SK-N-MC (cell line): ENCODE measurements at regions not wholly inside any gene's neighbourhood (a gene's known extent, or its start where the extent isn't known, plus 50 kb on each side); places are given as distances from the start of the nearest gene placed in this dataset.
"Not testable (repeated sequence)": the region's sequence is repeated elsewhere in the genome, so short reads cannot be mapped to it uniquely, and the experiment has no call there.

Experiments
- DNase-seq: peaks from one replicate; pipeline ENCODE4 v3.0.0-alpha.2; 2011; ENCODE audit warnings: low read depth, low spot score
- H3K27ac ChIP-seq: fragments of 200-600 bp; sonication (generic); 2 replicates; pipeline ENCODE4 v1.5.1; 2016; ENCODE audit warnings: mixed run types
- H3K36me3 ChIP-seq: fragments of 200-600 bp; sonication (generic); 2 replicates; pipeline ENCODE4 v1.6.1; 2017; ENCODE audit warnings: antibody characterized with exemption, low read length, mixed read lengths; ENCODE audit not compliant: insufficient read depth
- H3K4me3 ChIP-seq: fragments of 200-600 bp; sonication (generic); 2 replicates; pipeline ENCODE4 v1.5.1; 2016
- H3K9ac ChIP-seq: fragments of 200-600 bp; sonication (generic); 2 replicates; pipeline ENCODE4 v1.8.0; 2017; ENCODE audit warnings: mixed run types, mixed read lengths; ENCODE audit not compliant: insufficient read length
- H3K9me3 ChIP-seq: fragments of 200-600 bp; sonication (generic); 2 replicates; pipeline ENCODE4 v1.6.1; 2017; ENCODE audit warnings: low read depth, mild to moderate bottlenecking, antibody characterized with exemption, low read length, moderate library complexity, mixed read lengths
- EZH2 ChIP-seq: fragments of 200-600 bp; sonication (generic); IDR thresholded peaks from one replicate; pipeline ENCODE4 v1.6.1; 2017; ENCODE audit warnings: antibody characterized with exemption
- FOXP2 ChIP-seq: optimal IDR thresholded peaks from 2 replicates; pipeline ENCODE3; 2011; ENCODE audit warnings: mild to moderate bottlenecking, moderate library complexity; ENCODE audit not compliant: insufficient read depth; ENCODE audit errors: extremely low read length, control extremely low read depth
- POLR2AphosphoS5 ChIP-seq: IDR thresholded peaks from 2 replicates; pipeline ENCODE4 v1.6.1; 2012; ENCODE audit warnings: mild to moderate bottlenecking, low read depth, low read length, borderline replicate concordance

DNA sequence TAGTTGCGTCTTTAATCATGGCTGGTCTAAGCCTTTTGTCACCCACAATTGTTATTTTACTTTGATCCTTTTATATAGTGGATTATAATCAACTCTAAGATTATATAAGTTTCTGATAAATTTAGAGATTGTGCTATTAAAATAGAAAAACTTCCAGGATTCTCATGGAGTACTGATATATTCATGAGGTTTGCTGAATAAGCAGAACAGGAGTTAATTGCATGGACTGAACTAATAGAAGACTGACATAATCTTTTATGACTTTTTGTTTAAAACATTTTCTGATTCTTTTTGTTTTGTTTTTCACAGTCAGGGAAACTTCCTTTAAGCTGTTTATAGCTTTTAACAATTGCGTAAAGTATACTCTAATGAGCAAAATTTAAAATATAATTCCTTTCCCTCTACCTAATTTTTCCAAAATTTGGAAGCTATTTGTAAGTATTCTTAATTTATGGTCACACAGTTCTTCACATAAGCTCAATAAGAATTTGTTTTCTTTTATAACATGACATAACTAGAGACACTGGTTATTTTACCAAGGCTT, 129.9 kb upstream of the TMEM260 start:
- DNase-seq: no peak
- Histone ChIP-seq H3K36me3 (no peaks in the 10 kb centered on the region), H3K9ac (no peak overlapping the region), H3K27ac (no peak overlapping the region), H3K9me3 (no peaks in the 10 kb centered on the region), H3K4me3 (no peak overlapping the region)
- TF ChIP-seq FOXP2: no peak
- no peak for TF ChIP-seq POLR2AphosphoS5
- no peak for TF ChIP-seq EZH2

DNA sequence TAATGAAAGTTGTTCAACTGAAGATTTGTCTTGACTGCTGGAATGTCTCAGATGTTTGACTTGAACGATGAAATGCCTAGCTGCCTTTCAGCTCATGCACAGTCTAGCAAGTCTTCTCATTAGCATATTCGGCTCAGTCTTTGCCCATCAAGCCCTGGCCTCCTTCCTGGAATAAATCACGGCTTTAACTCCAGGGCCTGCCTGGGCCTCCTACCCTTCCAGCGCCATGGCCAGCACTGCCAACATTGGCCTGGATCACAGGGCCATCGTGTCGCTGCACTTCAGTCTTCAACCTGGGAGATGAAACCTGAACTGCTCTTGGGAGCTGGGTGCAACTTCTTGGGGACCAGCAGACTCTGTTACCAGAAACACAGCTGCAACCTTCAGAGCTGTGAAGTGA, 126.7 kb upstream of the TMEM260 start:
- Histone ChIP-seq H3K9me3 (no peaks in the 10 kb centered on the region), H3K36me3 (no peaks in the 10 kb centered on the region), H3K9ac (no peak overlapping the region), H3K27ac (no peak overlapping the region), H3K4me3 (no peak overlapping the region)
- DNase-seq: no peak
- no peak for TF ChIP-seq FOXP2

DNA sequence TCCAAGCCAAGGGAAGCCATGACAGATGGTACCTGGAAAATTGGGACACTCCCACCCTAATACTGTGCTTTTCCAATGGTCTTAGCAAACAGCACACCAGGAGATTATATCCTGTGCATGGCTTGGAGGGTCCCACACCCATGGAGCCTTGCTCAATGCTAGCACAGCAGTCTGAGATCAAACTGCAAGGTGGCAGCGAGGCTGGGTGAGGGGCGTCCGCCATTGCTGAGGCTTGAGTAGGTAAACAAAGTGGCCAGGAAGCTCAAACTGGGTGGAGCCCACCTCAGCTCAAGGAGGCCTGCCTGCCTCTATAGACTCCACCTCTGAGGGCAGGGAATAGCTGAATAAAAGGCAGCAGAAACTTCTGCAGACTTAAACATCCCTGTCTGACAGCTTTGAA, 124.9 kb upstream of the TMEM260 start:
- not testable (repeated sequence) for H3K9me3 ChIP-seq, H3K9ac ChIP-seq, H3K4me3 ChIP-seq, H3K27ac ChIP-seq, H3K36me3 ChIP-seq, DNase-seq

DNA sequence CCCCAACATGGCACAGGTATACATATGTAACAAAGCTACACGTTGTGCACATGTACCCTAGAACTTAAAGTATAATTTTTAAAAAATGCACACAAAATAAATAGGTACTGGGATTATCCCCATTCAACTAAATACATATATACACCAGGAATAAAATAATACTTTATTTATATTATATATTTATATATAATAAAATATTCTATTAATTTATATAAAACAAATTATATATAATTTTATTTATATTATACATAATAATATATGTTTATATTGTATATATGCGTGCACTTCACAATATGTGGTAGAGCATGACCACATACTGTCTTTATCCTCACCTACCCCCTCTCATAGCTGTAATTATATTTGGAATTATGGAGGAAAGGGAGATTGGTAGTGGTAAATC, 119.1 kb upstream of the TMEM260 start:
- Histone ChIP-seq H3K4me3 (no peak overlapping the region), H3K27ac (no peak overlapping the region), H3K36me3 (no peaks in the 10 kb centered on the region), H3K9me3 (no peaks in the 10 kb centered on the region), H3K9ac (no peak overlapping the region)
- no peak for TF ChIP-seq POLR2AphosphoS5
- TF ChIP-seq EZH2: no peak
- no peak for TF ChIP-seq FOXP2
- DNase-seq: no peak

DNA sequence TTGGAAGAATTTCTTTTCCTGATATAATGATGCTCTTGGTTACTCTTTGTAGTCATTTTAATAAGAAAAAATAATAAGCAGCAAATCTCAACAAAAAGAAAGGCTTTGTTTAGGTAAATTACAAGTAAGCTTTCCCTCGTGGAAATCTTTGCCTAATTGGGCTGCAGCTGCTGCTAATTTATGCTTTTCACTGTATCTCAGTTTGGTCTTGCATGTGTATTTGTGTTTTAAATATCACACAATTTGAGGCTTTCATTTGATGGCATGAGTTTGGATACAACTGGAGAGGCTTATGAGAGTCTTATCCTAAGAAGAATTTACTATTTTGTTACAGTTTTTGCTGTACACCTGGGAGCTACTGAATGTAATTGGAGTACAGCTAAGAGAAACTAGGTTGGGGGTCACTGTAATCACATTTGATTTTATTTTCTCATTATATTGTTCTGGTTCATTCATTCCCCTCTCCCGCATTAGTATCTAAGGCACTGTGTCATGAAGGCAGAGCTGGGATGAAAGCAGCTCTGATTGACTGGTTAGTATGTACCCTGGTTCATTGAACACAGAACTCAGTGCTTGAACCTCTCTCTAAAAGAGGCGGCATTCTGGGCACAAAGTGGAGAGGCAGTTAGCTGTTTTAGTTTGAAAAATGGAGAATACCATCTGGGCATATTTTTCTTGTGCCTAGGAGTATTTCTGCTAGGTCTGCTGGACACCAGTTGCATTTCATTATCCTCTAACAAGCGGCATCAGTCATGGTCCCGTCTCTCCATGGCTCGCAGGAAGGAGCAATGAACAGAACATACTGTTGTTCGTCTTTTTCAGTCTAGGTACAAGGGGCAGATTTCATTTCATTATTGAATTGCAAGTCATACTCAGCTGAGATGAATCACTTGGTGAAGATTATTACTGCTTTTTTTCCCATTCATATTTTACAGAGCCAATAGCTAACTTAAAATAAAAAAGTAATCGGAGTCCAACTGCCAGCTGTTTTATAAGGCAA, 118.0 kb upstream of the TMEM260 start:
- DNase-seq: no peak
- Histone ChIP-seq H3K4me3 (no peak overlapping the region), H3K27ac (no peak overlapping the region), H3K9ac (no peak overlapping the region), H3K36me3 (no peaks in the 10 kb centered on the region), H3K9me3 (0 out of 2 replicates have a peak, but pooled peaks cover 2% of the 10 kb centered on the region)
- TF ChIP-seq POLR2AphosphoS5: no peak
- TF ChIP-seq FOXP2: no peak
- TF ChIP-seq EZH2: no peak

DNA sequence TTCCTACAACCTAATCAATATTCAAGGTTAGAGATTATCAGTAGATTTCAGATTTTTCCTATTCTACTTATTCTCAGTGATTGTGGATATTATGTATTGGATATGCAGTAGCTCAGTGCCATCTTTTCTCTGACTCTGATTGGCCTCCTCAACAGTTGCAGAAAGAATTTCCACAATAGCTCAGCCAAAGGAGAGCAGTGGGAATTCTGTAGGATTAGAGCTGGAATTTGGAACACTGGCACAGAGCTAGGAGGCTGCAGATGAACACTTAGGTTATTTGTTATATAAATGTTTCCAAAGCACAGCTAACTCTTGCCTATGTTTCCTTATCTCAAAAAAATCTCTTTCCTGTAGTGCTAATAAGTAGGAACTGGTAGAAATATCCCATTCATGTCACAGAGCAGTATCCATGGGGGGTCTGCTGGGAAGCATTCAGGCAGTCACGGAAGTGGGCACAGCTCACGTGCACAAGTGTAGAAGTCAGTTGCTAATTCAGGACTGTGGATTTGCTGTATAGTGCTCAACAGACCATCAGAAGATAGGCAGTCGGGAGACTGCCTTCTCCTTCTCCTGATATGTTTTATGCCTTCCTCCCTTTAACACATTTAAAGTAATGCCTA, 116.2 kb upstream of the TMEM260 start:
- Histone ChIP-seq H3K27ac (peak overlapping the region; percentile 69), H3K9ac (no peak overlapping the region), H3K9me3 (peaks cover 2% of the 10 kb centered on the region; the same call in 1 of the 2 replicates), H3K36me3 (no peaks in the 10 kb centered on the region), H3K4me3 (peak overlapping the region; percentile 25; the same call in 1 of the 2 replicates)
- peak; percentile 81 for DNase-seq
- TF ChIP-seq EZH2: no peak
- TF ChIP-seq POLR2AphosphoS5: no peak
- TF ChIP-seq FOXP2: no peak

DNA sequence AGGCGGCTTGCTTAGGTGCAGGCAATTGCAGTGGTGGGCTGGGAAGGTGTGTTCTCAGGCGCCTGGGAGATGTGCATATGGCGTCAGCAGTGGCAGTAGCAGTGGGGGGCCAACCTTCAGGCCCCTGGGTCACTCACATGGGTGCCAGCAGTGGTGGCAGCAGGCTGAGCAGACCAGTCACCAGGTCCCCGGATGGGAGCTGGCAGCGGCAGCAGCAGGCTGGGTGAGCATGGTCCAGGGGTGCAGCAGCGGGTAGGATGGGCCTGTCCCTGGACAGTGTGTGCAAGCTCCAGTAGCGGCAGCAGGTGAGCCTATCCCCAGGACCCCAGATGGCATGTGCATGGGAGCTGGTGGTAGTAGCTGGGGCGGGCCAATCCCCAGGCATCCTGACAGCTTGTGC, 108.5 kb upstream of the TMEM260 start:
- Histone ChIP-seq H3K36me3 (no peaks in the 10 kb centered on the region), H3K4me3 (no peak overlapping the region), H3K27ac (no peak overlapping the region), H3K9me3 (peaks cover 7% of the 10 kb centered on the region; the same call in 1 of the 2 replicates), H3K9ac (no peak overlapping the region)
- no peak for DNase-seq
- no peak for TF ChIP-seq FOXP2
- no peak for TF ChIP-seq POLR2AphosphoS5
- no peak for TF ChIP-seq EZH2

DNA sequence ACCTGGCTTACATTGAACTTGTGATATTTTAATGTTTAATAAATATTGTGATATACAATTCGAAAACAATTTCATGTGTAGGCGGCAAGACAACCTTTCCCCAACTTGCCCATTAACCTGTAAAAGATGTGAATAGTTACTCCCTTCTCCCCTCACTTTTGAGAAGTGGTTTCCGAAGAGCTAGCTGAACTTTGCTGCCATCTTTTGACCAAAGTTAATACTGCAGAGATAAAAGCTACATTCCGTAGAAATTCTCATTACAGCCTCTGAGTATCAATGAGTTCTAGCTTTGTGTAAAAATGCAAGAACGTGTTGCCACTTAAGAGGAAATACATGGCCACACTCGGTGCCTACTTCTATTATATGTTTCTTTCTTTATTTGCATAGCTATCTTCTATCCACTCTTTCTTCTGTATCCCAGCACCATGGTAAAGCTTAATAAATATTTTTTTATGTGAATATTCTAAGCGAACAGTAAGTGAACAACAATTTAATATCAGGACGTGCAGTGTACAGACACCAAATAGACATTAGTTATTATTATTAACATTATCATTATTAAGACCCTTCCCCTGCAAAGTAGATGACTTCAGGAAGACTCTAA, 105.1 kb upstream of the TMEM260 start:
- Histone ChIP-seq H3K27ac (0 out of 2 replicates have a peak overlapping the region, but pooled peaks have one; percentile 1), H3K9me3 (no peaks in the 10 kb centered on the region; the same call in 1 of the 2 replicates), H3K36me3 (no peaks in the 10 kb centered on the region), H3K4me3 (no peak overlapping the region), H3K9ac (no peak overlapping the region)
- peak; percentile 66 for DNase-seq
- no peak for TF ChIP-seq EZH2
- TF ChIP-seq FOXP2: no peak
- TF ChIP-seq POLR2AphosphoS5: no peak
